C4-2B (cell line): ENCODE measurements at regions not wholly inside any gene's neighbourhood (a gene's known extent, or its start where the extent isn't known, plus 50 kb on each side); places are given as distances from the start of the nearest gene placed in this dataset.

Experiments used
- H3K27ac ChIP-seq: fragments of 450-650 bp; 2 replicates; pipeline ENCODE4 v1.5.1; 2017
- ZFX ChIP-seq: fragments of 450-650 bp; IDR thresholded peaks from 2 replicates; pipeline ENCODE4 v1.6.1; 2017
- TF ChIP-seq, protein P1 (sequence below): fragments of 450-650 bp; conservative IDR thresholded peaks from 2 replicates; pipeline ENCODE4 v1.5.1; 2017; ENCODE audit warnings: mild to moderate bottlenecking

DNA sequence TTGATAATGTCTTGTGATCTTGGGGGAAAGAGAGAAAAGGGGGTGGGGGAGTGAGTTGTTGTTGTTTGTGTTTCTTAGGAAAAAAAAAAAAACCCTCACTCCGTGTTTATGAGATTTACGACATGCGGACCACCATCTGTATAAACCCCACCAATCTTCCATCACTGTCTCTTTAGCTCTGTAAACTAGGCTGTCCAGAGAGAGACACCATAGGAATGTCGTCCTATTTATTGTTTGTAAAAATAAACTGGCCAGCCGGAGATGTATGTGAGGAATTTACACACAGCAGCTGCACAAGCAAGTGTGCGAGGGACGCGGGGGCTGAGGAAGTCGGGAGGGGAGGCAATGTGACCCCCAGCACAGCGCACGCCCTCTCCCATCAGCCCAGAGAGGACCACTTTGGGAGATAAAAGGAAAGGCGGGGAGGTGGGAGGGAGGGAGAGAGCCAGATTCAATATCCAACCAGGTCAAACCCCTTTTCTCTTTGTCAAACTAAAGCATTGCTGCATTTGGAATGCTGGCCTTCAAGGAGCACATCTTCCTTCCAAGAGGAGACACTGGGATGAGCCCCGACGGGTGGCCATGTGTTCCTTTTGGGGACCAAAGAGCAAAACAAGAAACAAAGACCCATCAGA, 136.2 kb upstream of the SALL1 start:
- no peak for TF ChIP-seq ZFX
- no peak overlapping the region for H3K27ac ChIP-seq

GRCh38 chr16:51286272-51286671, 135.2 kb upstream of the SALL1 start:
- H3K27ac ChIP-seq, result no peak overlapping the region
- TF ChIP-seq ZFX, result no peak
- TF ChIP-seq, protein P1, sequence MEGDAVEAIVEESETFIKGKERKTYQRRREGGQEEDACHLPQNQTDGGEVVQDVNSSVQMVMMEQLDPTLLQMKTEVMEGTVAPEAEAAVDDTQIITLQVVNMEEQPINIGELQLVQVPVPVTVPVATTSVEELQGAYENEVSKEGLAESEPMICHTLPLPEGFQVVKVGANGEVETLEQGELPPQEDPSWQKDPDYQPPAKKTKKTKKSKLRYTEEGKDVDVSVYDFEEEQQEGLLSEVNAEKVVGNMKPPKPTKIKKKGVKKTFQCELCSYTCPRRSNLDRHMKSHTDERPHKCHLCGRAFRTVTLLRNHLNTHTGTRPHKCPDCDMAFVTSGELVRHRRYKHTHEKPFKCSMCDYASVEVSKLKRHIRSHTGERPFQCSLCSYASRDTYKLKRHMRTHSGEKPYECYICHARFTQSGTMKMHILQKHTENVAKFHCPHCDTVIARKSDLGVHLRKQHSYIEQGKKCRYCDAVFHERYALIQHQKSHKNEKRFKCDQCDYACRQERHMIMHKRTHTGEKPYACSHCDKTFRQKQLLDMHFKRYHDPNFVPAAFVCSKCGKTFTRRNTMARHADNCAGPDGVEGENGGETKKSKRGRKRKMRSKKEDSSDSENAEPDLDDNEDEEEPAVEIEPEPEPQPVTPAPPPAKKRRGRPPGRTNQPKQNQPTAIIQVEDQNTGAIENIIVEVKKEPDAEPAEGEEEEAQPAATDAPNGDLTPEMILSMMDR, result no peak

DNA sequence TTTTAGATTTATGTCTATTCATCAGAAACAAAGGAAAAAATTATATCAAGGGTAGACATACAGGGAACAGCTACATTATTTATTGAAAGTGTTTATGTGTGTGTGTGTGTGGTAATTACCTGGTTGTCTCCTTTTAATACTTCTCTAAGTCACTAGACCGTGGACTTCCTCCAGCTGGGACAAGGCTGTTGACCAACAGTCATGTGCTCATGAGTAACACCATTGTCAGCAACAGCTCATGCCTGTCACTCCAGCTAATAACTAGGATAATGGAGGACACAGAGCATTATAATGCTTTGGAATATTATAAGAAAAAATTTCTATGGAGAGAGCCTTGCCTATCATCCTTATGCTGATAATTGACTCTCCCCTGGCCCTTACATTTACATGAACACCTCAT, 125.3 kb upstream of the SALL1 start:
- TF ChIP-seq, protein P1, result no peak
- no peak for TF ChIP-seq ZFX
- no peak overlapping the region for H3K27ac ChIP-seq

GRCh38 chr16:51272420-51272819, 121.3 kb upstream of the SALL1 start:
- no peak overlapping the region for H3K27ac ChIP-seq
- no peak for TF ChIP-seq ZFX

DNA sequence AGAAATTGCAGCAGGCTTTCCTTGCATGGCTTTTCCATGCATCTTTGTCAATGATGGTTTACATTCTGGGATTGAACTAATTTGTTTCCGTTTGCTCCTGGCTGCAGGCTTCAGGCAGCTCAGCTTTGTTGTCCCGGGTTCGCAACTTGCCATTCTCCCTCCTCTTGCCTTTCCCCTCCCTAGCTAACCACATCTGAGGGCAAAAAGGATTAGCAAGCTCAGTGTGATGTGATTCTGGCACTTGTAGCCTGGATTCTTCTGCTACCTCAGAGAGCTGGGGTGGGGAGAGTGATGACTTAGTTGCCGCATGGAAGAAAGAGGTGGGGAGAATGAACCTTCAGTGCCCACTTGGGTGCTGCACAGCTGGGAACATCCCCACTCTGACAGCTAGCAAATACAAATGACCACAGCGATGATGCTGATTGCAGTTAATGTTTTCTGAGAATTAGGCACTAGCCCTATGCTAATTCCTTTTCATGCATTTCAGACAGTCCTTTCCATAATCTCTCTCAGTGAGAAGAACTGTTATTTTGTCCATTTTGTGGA, 120.2 kb upstream of the SALL1 start:
- TF ChIP-seq, protein P1, result no peak
- TF ChIP-seq ZFX, result no peak
- no peak overlapping the region for H3K27ac ChIP-seq

DNA sequence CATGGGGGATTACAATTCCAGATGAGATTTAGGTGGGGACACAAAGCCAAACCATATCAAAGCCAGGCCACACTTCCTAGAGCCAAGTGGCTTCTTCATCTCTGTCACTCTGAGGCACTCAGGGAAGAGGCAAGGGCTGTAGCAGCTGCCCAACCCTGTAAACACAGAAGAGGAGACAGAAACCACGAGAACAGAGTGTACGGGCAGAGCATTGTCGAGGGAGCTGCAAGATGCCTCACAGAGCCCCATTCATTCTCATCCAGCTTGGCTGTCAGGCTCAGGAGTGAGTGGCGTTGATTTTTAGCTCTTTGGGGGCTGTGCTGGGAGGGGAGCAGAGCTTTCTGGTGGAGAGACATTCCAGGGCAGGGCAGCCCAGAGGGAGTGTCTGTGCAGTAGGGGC, 117.2 kb upstream of the SALL1 start:
- no peak overlapping the region for H3K27ac ChIP-seq
- TF ChIP-seq, protein P1, result no peak
- no peak for TF ChIP-seq ZFX

- TF ChIP-seq, protein P1, result no peak
- TF ChIP-seq ZFX, result no peak
- H3K27ac ChIP-seq, result no peak overlapping the region
These were observed 116.6 kb upstream of the SALL1 start for GRCh38 chr16:51267681-51268080.

DNA sequence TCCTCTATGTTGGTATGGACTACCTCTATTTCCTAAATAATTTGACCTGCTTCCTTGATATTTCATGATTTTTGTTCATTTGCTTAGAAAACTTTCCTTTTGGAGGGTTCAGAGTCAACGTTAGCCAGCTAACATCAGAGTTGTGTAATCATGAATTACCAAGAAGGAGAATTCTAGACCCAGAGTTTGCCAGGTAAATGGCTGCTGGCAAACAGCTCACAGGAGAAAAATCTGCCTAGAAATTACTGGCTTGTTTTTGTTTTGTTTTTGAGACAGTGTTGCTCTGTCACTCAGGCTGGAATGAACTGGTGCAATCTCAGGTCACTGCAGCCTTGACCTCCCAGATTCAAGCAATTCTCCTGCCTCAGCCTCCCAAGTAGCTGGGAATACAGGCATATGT, 111.4 kb upstream of the SALL1 start:
- H3K27ac ChIP-seq, result no peak overlapping the region
- TF ChIP-seq, protein P1, result no peak
- no peak for TF ChIP-seq ZFX
